ENCODE measurements at regions not wholly inside any gene's neighbourhood (a gene's known extent, or its start where the extent isn't known, plus 50 kb on each side); places are given as distances from the start of the nearest gene placed in this dataset.

GRCh38 chr14:62110941-62111340 lies 348.7 kb downstream of the SNAPC1 start:
- Histone ChIP-seq H3K4me1 (ENCODE audit: low read depth) (no peaks in the 10 kb centered on the region), H3K9me3 (no peaks in the 10 kb centered on the region), H3K36me3 (ENCODE audit: low read depth) (no peaks in the 10 kb centered on the region), H3K4me3 (no peak overlapping the region)
- no peak for TF ChIP-seq CTCF (IDR thresholded peaks at IDR 0.05)
- DNase-seq (no peak), ATAC-seq (no peak)
- intact Hi-C loops (cut with DNase I, micrococcal nuclease): no loop called here

- no peak for TF ChIP-seq CTCF (IDR thresholded peaks at IDR 0.05)
- intact Hi-C loops (cut with DNase I, micrococcal nuclease): no loop called here
- Histone ChIP-seq H3K9me3 (no peaks in the 10 kb centered on the region), H3K36me3 (ENCODE audit: low read depth) (no peaks in the 10 kb centered on the region), H3K4me3 (no peak overlapping the region), H3K4me1 (ENCODE audit: low read depth) (peaks cover 8% of the 10 kb centered on the region)
- DNase-seq (peak; percentile 36 to 67 (median 50)), ATAC-seq (peak; percentile 80)
These were observed 355.0 kb downstream of the SNAPC1 start for GRCh38 chr14:62117010-62117750.

GRCh38 chr14:62117751-62118105 lies 355.5 kb downstream of the SNAPC1 start:
- intact Hi-C loops (cut with DNase I, micrococcal nuclease): no loop called here
- no peak for TF ChIP-seq CTCF (IDR thresholded peaks at IDR 0.05)
- H3K9me3 ChIP-seq: no peaks in the 10 kb centered on the region
- no peak overlapping the region for H3K4me3 ChIP-seq
- no peaks in the 10 kb centered on the region for H3K36me3 ChIP-seq (ENCODE audit: low read depth)
- no peak for DNase-seq
- no peak for ATAC-seq
- H3K4me1 ChIP-seq (ENCODE audit: low read depth): peaks cover 8% of the 10 kb centered on the region

GRCh38 chr14:62118461-62118860 lies 356.2 kb downstream of the SNAPC1 start:
- DNase-seq: no peak
- no peak for ATAC-seq
- Histone ChIP-seq H3K4me1 (ENCODE audit: low read depth) (peaks cover 8% of the 10 kb centered on the region), H3K4me3 (no peak overlapping the region), H3K9me3 (no peaks in the 10 kb centered on the region), H3K36me3 (ENCODE audit: low read depth) (no peaks in the 10 kb centered on the region)
- intact Hi-C loops (cut with DNase I, micrococcal nuclease): no loop called here
- no peak for TF ChIP-seq CTCF (IDR thresholded peaks at IDR 0.05)

- no peaks in the 10 kb centered on the region for H3K9me3 ChIP-seq
- no peaks in the 10 kb centered on the region for H3K36me3 ChIP-seq (ENCODE audit: low read depth)
- H3K4me3 ChIP-seq: no peak overlapping the region
- DNase-seq (no peak), ATAC-seq (no peak)
- no peak for TF ChIP-seq CTCF (IDR thresholded peaks at IDR 0.05)
- peaks cover 8% of the 10 kb centered on the region for H3K4me1 ChIP-seq (ENCODE audit: low read depth)
- intact Hi-C loops (cut with DNase I, micrococcal nuclease): no loop called here
These were observed 356.7 kb downstream of the SNAPC1 start for GRCh38 chr14:62118871-62119270.

GRCh38 chr14:62123961-62124360 lies 361.7 kb downstream of the SNAPC1 start:
- intact Hi-C loops (cut with DNase I, micrococcal nuclease): no loop called here
- Histone ChIP-seq H3K4me1 (ENCODE audit: low read depth) (no peaks in the 10 kb centered on the region), H3K4me3 (no peak overlapping the region), H3K36me3 (ENCODE audit: low read depth) (no peaks in the 10 kb centered on the region), H3K9me3 (no peaks in the 10 kb centered on the region)
- no peak for ATAC-seq
- no peak for DNase-seq
- no peak for TF ChIP-seq CTCF (IDR thresholded peaks at IDR 0.05)
